ENCODE measurements at regions not wholly inside any gene's neighbourhood (a gene's known extent, or its start where the extent isn't known, plus 50 kb on each side); places are given as distances from the start of the nearest gene placed in this dataset.

- TF ChIP-seq CTCF (IDR thresholded peaks at IDR 0.05; ENCODE audit: control extremely low read depth in 1 of 3, insufficient read depth in 1 of 3, low read depth in 1 of 3, low read length in 3 of 3) (no peak), SP1 (IDR thresholded peaks at IDR 0.05; ENCODE audit: low read depth, low read length) (no peak), POLR2A (IDR thresholded peaks at IDR 0.05; ENCODE audit: control extremely low read depth in 1 of 2, low read depth in 2 of 2, low read length in 2 of 2) (no peak), RNF2 (IDR thresholded peaks at IDR 0.05; ENCODE audit: borderline replicate concordance, low read depth, low read length, missing control alignments, poor library complexity, severe bottlenecking) (no peak), EGR1 (IDR thresholded peaks at IDR 0.05; ENCODE audit: borderline replicate concordance, low read depth, low read length) (no peak), POLR2AphosphoS5 (IDR thresholded peaks at IDR 0.05; ENCODE audit: low read depth, low read length) (no peak), YY1 (IDR thresholded peaks at IDR 0.05; ENCODE audit: low read depth, low read length) (no peak), CBX8 (IDR thresholded peaks at IDR 0.05; ENCODE audit: borderline replicate concordance, low read depth, low read length) (no peak), NRF1 (IDR thresholded peaks at IDR 0.05; ENCODE audit: low read depth, low read length) (no peak)
These were observed 367.4 kb upstream of the TRPC7 start for GRCh38 chr5:136732751-136733150.

All from H1 (cell line).